Fibroblast of peridontal ligament (primary cell): ENCODE measurements at regions not wholly inside any gene's neighbourhood (a gene's known extent, or its start where the extent isn't known, plus 50 kb on each side); places are given as distances from the start of the nearest gene placed in this dataset.
"Not testable (repeated sequence)": the region's sequence is repeated elsewhere in the genome, so short reads cannot be mapped to it uniquely, and the experiment has no call there.

Experiments
- DNase-seq: peaks from one replicate; pipeline ENCODE4 v3.0.0-alpha.2; 2010; ENCODE audit errors: extremely low read depth

DNA sequence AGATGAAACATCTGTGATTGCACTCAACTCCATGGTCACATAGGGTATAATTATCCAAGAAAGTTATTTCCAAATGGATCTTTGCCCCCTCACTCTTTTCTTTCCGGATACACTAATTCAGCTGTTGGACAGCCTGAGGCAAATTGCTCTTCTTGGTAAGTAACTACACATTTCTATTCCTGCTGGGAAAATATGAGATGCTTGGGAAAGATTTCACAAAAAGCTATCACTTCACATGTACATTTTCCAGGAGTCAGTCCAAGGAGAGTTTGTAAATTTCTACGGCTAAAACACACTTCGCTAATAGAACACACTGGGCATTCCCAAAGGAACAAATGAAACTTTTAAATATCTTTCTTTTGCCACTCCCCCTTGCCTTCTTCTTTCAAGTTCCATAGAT lies 123.0 kb upstream of the GRIA1 start:
- no peak for DNase-seq

DNA sequence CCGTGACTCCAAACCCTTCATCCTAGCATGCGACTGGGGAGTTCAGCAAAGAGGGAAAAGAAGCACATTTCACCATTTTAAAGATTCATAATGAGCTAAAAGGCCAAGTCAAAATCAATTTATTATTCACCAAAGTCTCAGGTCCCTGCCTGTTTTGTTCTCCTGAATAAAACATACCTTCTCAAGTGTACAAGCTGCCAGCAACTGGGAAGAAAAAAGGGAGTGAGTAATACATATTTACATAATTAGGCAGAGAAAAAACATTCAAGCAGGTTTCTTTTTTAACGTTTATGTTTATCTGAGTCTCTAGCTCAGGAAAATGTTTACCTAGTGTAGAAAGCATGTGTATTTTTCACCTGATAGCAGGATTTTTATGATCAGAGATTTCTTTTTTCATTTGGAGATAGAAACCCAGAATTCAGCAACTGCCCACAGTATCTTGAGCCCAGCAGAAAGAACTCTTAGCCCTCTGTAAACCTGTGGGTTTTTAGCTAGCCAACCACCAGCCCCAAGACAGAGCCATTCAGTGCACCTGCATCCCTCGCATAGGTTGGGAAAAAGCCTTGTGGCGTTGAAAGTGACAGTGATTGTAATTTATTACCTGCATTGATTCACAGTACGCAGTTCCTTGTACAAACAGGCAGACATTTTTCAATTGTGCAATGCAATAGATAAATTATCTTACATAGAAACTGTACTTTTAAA lies 117.9 kb upstream of the GRIA1 start:
- DNase-seq, result no peak

DNA sequence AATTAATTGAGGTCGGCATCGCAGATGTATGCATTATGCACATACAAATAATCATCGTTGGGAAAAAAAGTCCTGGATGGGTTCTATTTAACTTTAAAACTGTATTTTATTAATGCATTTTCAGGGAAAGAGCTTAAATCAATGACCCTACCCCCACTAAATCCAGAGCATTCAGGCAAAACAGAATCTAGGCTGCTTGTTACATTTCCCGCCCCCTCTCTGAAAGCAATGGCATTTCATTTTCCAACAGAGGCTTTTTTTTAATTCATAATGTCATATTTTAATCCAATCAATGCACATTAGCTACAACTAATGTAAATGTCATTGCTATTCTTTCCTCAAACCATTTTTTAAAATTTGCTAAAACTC lies 117.4 kb upstream of the GRIA1 start:
- DNase-seq, result no peak

DNA sequence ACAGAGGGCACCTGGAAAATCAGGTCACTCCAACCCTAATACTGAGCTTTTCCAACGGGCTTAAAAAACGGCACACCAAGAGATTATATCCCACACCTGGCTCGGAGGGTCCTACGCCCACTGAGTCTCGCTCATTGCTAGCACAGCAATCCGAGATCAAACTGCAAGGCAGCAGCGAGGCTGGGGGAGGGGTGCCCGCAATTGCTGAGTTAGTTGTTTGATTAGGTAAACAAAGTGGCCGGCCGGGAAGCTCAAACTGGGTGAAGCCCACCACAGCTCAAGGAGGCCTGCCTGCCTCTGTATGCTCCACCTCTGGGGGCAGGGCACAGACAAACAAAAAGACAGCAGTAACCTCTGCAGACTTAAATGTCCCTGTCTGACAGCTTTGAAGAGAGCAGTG lies 108.8 kb upstream of the GRIA1 start:
- DNase-seq, result not testable (repeated sequence)

DNA sequence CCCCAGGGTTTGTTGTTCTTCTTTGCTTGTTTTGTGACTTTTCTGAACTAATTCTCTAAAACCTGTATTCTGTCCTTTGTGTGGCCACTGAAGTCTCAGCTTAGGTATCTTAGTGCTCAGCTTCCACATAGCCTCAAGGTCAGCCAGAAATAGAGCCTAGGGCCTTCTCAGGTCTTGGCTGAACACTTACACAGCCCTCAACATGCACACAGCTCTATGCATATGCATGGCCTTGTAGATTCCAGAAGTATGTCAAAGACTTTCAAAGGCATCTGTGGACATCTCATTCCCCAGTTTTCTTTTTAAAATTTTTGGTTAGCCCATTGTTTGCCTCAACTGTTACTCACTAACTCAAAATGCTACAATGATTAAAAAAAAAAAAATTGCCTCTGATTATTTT lies 99.9 kb upstream of the GRIA1 start:
- DNase-seq, result no peak

DNA sequence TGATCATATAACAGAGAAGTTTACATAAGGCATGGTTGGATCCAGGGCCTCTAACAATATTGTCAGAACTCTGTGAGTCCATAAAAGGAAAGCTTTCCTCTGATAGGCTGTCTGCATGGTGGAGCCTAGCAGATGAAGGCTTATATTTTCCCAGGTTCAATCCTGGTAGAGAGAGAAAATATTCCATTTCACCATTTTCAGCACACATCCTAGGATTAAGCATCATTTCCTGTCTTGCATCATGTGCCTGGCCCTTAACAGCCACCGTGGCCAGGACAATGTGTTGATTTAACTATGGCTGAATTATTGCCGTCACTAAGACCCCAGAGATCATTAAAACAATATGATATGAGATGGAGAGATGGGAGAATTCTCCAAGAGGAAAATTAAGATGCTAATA lies 90.9 kb upstream of the GRIA1 start:
- DNase-seq, result no peak

DNA sequence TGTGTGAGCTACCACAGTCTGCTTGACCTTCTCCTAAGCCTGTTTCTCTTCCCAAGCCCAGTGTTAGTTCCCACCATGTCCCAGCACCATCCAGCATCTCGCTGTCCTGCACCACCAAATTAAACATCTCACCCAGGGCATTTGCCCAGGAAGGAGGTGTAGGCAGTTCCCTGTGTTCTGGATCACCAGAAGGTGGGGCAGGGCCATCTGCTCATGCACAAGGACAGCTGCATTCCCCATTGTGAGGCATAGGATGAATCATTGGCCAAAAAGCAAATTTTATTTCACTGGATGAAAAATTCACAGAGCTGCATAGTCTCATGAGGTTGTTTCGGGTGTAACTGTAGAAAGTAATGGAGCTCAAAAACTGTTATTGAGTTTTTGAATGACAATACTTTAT lies 89.5 kb upstream of the GRIA1 start:
- DNase-seq, result no peak

DNA sequence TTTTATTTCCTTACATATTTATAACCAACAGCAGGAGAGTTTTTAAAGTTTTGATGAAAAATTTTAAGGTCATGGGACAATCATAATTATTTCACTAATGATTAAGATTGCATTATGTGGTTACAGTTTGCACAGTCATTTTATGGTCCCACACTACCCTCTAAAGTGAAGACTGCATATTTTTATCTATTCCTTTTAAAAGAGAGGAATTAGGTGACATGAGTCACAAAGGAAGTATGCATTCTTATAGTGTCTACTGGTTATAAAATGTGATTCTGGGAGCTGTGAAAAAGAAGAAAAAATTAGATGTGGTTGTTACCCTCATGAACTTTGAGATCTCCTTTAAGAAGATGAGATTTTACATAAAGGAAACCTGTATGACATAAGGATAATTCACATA lies 87.9 kb upstream of the GRIA1 start:
- DNase-seq, result no peak

DNA sequence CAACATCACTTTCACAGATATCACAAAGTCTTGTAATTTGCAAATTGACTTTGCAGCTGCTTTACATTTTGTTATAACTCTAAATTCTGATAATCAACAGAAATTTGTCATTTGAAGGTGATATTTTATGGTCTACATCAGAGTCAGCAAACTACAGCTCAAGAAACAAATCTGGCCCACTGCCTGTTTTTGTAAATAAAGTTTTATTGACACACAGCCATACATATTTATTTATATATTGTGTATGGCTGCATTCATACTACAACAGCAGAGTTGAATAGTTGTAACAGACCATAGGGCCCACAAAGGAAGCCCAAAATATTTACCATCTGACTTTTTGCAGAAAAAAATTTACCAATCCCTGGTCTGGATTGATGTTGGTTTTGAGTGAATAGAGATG lies 87.0 kb upstream of the GRIA1 start:
- no peak for DNase-seq

DNA sequence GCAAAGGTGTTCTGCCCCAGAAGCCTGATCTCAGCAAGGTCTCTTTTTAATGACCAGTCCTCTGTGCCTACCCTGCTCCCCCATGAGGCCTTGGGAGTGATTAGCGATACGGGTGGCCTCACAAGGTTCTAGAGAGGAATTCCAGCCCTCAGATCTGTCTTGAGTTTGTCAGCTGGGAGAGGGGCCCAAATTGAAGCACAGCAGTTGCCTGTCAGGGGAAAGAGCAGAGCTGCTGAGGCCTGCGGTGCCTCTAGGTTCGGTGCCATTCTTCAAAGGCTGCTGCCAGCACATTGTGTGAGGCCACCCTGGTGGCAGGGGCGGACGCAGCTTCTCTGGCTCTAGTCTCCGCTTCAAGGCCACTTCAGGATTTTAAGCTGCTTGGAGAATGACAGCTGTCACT lies 85.7 kb upstream of the GRIA1 start:
- DNase-seq, result no peak

DNA sequence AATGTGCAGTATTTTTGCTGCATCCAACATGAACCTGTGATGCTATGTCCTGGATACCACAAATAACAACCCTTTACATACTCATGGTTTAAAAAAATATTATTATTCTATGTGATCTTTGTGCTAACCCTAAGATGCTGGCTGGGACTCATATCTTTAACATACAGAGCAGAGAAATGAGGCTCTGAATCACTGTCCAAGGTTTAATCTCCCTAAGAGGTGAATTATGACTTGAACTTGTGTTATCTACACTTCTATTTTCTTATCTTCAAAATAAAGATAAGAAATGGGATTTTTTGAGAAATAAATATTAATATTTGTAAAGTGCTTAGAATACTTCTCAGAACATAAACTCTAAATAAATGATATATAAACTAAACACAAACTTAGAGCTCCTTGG lies 68.8 kb upstream of the GRIA1 start:
- DNase-seq, result no peak

DNA sequence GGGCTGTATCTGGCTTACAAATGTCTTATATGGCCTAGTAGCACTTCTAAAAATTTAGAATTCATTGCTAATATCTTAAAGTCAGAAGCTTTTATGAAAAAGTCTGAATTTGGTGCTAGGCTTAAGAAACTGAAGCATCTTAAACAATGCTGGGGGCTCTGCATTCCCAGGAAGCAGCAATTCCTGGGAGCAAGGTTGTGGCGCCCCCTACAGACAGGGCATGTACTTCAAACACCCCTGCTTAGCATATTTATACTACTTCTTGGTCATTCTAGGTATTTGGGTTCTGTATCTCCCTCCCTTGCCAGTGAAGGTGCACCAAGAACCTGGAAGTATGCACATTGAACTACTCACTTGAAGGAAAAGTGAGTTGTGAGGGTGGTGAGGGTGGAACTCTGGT lies 64.6 kb upstream of the GRIA1 start:
- DNase-seq, result no peak

DNA sequence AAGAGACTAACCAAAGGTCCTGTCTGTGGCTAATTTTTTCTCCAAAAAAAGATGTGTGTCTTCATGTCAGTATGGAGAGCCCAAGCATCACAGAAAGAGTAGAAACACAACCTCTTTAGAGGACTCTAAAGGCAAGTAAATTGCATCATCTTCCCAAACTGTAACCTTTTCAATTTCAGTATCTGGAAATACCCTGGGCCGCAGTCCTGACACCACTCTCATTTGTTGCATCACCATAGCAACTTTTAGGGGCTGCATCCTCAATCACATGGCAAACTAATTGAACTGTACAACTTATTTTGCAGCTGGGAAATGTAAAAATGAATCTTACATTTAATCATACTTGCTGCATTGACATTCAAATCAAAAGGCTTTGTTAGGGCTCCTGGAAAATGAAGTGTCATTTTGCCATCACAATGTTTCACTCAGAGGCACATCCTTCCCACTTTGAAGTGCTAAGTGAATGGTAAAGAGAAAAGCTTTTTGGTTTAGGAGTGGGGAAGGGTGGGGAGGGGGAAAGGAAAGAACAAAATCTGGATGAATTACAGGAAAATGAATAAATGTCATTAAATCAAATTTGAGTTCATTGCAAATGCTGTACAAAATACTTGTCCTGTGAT lies 60.6 kb upstream of the GRIA1 start:
- DNase-seq, result no peak

DNA sequence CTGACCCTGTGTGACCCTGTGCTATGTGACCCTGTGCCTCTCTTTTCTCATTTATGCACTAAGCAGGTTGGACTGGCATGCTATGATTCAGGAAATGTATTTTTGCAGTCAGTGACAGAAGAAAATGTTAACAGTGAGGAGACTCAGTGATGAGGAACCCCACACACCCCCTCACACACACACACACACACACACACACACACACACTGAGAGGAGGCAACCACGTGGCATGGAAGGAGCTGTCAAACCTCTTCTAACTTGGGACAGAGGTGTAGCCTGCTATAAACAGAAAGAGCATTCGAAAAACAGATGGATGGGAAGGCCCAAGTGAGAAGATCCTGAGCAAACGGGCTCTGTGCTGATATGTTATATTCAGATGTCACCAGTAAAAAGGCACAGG lies 57.9 kb upstream of the GRIA1 start:
- DNase-seq, result no peak

DNA sequence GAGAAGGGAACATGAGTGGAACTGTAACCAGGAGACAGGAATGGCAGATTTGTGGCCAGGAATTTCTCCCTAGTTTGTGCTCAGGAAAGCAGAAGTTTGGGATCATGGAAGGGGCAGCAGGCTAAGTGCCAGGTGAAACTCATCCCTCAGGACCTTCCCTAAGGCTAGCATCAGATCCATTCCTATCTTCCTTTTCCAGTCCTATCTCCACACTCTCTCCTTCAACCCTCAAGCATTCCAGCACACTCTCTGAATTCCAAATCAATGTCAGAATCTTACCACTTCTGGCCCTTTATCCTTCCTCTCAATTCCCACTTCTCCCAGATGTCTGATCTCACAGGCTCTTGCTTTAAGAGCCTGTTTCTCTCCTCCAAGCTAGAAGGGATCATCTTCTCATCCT lies 53.2 kb upstream of the GRIA1 start:
- no peak for DNase-seq

DNA sequence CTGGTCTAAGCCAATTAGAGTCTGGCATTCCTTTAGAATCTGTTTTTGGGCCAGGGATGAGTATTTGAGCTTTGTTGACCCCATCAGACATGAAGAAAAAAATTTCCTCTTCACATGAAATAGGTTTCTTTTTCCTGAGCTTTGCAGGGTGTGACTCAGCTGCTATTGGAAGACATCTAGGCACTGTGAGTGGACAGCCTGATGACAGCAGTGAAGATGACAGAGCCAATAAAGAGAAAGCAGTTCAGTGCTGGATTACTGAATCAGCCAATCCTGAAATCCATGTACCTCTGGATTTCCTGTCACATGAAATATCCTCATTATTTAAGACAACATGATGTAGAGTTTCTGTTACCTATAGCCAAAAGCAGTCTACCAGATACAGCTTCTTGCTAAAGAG lies 51.3 kb upstream of the GRIA1 start:
- no peak for DNase-seq
